Fibroblast of lung (primary cell): ENCODE measurements at regions not wholly inside any gene's neighbourhood (a gene's known extent, or its start where the extent isn't known, plus 50 kb on each side); places are given as distances from the start of the nearest gene placed in this dataset.
"Not testable (repeated sequence)": the region's sequence is repeated elsewhere in the genome, so short reads cannot be mapped to it uniquely, and the experiment has no call there.

Experiments used
- DNase-seq, 2 donors: peaks; one replicate each; pipeline versions ENCODE4 v3.0.0 to v3.0.0-alpha.2; 2010; ENCODE audit warnings: low read depth in 2 of 2
- H2AFZ ChIP-seq: 2 replicates; pipeline ENCODE4 v1.5.1; 2012; ENCODE audit warnings: low read length, control low read depth, inconsistent platforms
- H3K27ac ChIP-seq: 2 replicates; pipeline ENCODE4 v1.5.1; 2011; ENCODE audit warnings: low read length, control low read depth; ENCODE audit not compliant: insufficient read depth
- H3K27me3 ChIP-seq: 2 replicates; pipeline ENCODE4 v1.5.1; 2011; ENCODE audit warnings: mild to moderate bottlenecking, low read length; ENCODE audit not compliant: control insufficient read depth, insufficient read depth
- H3K36me3 ChIP-seq: 2 replicates; pipeline ENCODE4 v1.5.1; 2011; ENCODE audit warnings: low read length; ENCODE audit not compliant: control insufficient read depth, insufficient read depth
- H3K4me1 ChIP-seq: 2 replicates; pipeline ENCODE4 v1.5.1; 2011; ENCODE audit warnings: low read length; ENCODE audit not compliant: control insufficient read depth, insufficient read depth; ENCODE audit errors: extremely low read depth
- H3K4me2 ChIP-seq: 2 replicates; pipeline ENCODE4 v1.5.1; 2011; ENCODE audit warnings: low read length, control low read depth; ENCODE audit not compliant: insufficient read depth; ENCODE audit errors: extremely low read depth
- H3K4me3 ChIP-seq, 4 experiments: fragments of 200-600 bp in 1 of 4; sonication (generic) in 1 of 4; replicated peaks in 1 of 4; 2 replicates each; pipeline ENCODE4 v1.5.1; 2011 to 2016; ENCODE audit warnings: low read length in 4 of 4, low read depth in 3 of 4, mild to moderate bottlenecking in 3 of 4, control low read depth in 2 of 4, inconsistent platforms in 1 of 4, mixed read lengths in 1 of 4; ENCODE audit not compliant: insufficient read depth in 1 of 4; ENCODE audit errors: control extremely low read depth in 1 of 4
- H3K79me2 ChIP-seq: 2 replicates; pipeline ENCODE4 v1.5.1; 2012; ENCODE audit warnings: mild to moderate bottlenecking, low read length, inconsistent platforms; ENCODE audit not compliant: control insufficient read depth, insufficient read depth
- H3K9ac ChIP-seq: 2 replicates; pipeline ENCODE4 v1.5.1; 2011; ENCODE audit warnings: mild to moderate bottlenecking, low read length, control low read depth; ENCODE audit not compliant: insufficient read depth
- H3K9me3 ChIP-seq: 2 replicates; pipeline ENCODE4 v1.5.1; 2012; ENCODE audit warnings: low read depth, low read length; ENCODE audit not compliant: control insufficient read depth, insufficient read depth
- H4K20me1 ChIP-seq: 2 replicates; pipeline ENCODE4 v1.5.1; 2011; ENCODE audit warnings: low read length; ENCODE audit not compliant: control insufficient read depth, insufficient read depth; ENCODE audit errors: extremely low read depth
- CTCF ChIP-seq, 2 donors: IDR thresholded peaks in 1 of 2; conservative IDR thresholded peaks in 1 of 2; 1 replicate in 1 of 2; 2 replicates in 1 of 2; pipeline ENCODE4 v1.5.1; 2011 to 2012; ENCODE audit warnings: low read length in 2 of 2, control low read depth in 1 of 2, inconsistent platforms in 1 of 2, low read depth in 1 of 2, mild to moderate bottlenecking in 1 of 2
- EZH2 ChIP-seq: IDR thresholded peaks from 2 replicates; pipeline ENCODE4 v1.5.1; 2012; ENCODE audit warnings: low read length, control low read depth, mild to moderate bottlenecking; ENCODE audit errors: missing control alignments

- Histone ChIP-seq H3K9me3 (no peaks in the 10 kb centered on the region), H2AFZ (no peak overlapping the region), H3K9ac (no peak overlapping the region), H3K27ac (no peak overlapping the region), H3K4me3 (no peak overlapping the region), H4K20me1 (no peaks in the 10 kb centered on the region), H3K4me1 (no peaks in the 10 kb centered on the region), H3K36me3 (no peaks in the 10 kb centered on the region), H3K79me2 (no peaks in the 10 kb centered on the region), H3K4me2 (no peak overlapping the region), H3K27me3 (no peaks in the 10 kb centered on the region)
- TF ChIP-seq EZH2 (no peak), CTCF (conservative IDR thresholded peaks at IDR 0.05 in 1 of 2, IDR thresholded peaks at IDR 0.05 in 1 of 2; ENCODE audit: low read depth in 1 of 2, low read length in 2 of 2) (no peak)
- DNase-seq: no peak
These were observed 157.7 kb upstream of the LHX8 start for GRCh38 chr1:74976491-74976890.

GRCh38 chr1:74992448-74992847 lies 141.7 kb upstream of the LHX8 start:
- not testable (repeated sequence) for H3K27me3 ChIP-seq, H3K4me1 ChIP-seq, H2AFZ ChIP-seq, H3K9ac ChIP-seq, H4K20me1 ChIP-seq, H3K27ac ChIP-seq, H3K4me3 ChIP-seq, H3K4me2 ChIP-seq, H3K79me2 ChIP-seq, DNase-seq, H3K9me3 ChIP-seq, H3K36me3 ChIP-seq

- Histone ChIP-seq H3K4me2 (no peak overlapping the region), H3K79me2 (no peaks in the 10 kb centered on the region), H2AFZ (no peak overlapping the region), H3K27me3 (no peaks in the 10 kb centered on the region), H4K20me1 (no peaks in the 10 kb centered on the region), H3K27ac (no peak overlapping the region), H3K9me3 (no peaks in the 10 kb centered on the region), H3K4me3 (no peak overlapping the region), H3K4me1 (no peaks in the 10 kb centered on the region), H3K9ac (no peak overlapping the region), H3K36me3 (no peaks in the 10 kb centered on the region)
- no peak for DNase-seq
- no peak for TF ChIP-seq CTCF (conservative IDR thresholded peaks at IDR 0.05 in 1 of 2, IDR thresholded peaks at IDR 0.05 in 1 of 2; ENCODE audit: low read depth in 1 of 2, low read length in 2 of 2)
- TF ChIP-seq EZH2: no peak
These were observed 138.4 kb upstream of the LHX8 start for GRCh38 chr1:74995821-74996220.

- TF ChIP-seq EZH2: no peak
- no peak for TF ChIP-seq CTCF (conservative IDR thresholded peaks at IDR 0.05 in 1 of 2, IDR thresholded peaks at IDR 0.05 in 1 of 2; ENCODE audit: low read depth in 1 of 2, low read length in 2 of 2)
- no peaks in the 10 kb centered on the region for H3K4me1 ChIP-seq
- H3K9ac ChIP-seq: no peak overlapping the region
- H3K27me3 ChIP-seq: no peaks in the 10 kb centered on the region
- DNase-seq: no peak
- no peaks in the 10 kb centered on the region for H3K36me3 ChIP-seq
- no peak overlapping the region for H2AFZ ChIP-seq
- no peaks in the 10 kb centered on the region for H4K20me1 ChIP-seq
- no peak overlapping the region for H3K4me3 ChIP-seq
- H3K4me2 ChIP-seq: no peak overlapping the region
- no peaks in the 10 kb centered on the region for H3K9me3 ChIP-seq
- H3K27ac ChIP-seq: no peak overlapping the region
- H3K79me2 ChIP-seq: no peaks in the 10 kb centered on the region
These were observed 123.6 kb upstream of the LHX8 start for GRCh38 chr1:75010547-75010946.
